HEK293T (cell line): ENCODE measurements at regions not wholly inside any gene's neighbourhood (a gene's known extent, or its start where the extent isn't known, plus 50 kb on each side); places are given as distances from the start of the nearest gene placed in this dataset.

ENCODE experiments used
- ARNT ChIP-seq: fragments of 450-650 bp; IDR thresholded peaks from 2 replicates; pipeline ENCODE4 v1.6.1; 2017; ENCODE audit warnings: mild to moderate bottlenecking
- BHLHE40 ChIP-seq: fragments of 450-650 bp; IDR thresholded peaks from 2 replicates; pipeline ENCODE4 v1.6.1; 2016; ENCODE audit warnings: mild to moderate bottlenecking, moderate library complexity, borderline replicate concordance
- ELF4 ChIP-seq: fragments of 450-650 bp; IDR thresholded peaks from 2 replicates; pipeline ENCODE4 v1.6.1; 2017; ENCODE audit warnings: antibody characterized with exemption
- FOXA1 ChIP-seq: fragments of 450-650 bp; IDR thresholded peaks from 2 replicates; pipeline ENCODE4 v1.6.1; 2016; ENCODE audit warnings: mild to moderate bottlenecking
- FOXK2 ChIP-seq: fragments of 450-650 bp; IDR thresholded peaks from 2 replicates; pipeline ENCODE4 v1.6.1; 2016; ENCODE audit warnings: mild to moderate bottlenecking
- FOXM1 ChIP-seq: fragments of 450-650 bp; IDR thresholded peaks from 2 replicates; pipeline ENCODE4 v1.6.1; 2017; ENCODE audit warnings: mild to moderate bottlenecking, borderline replicate concordance
- LEF1 ChIP-seq: fragments of 450-650 bp; IDR thresholded peaks from 2 replicates; pipeline ENCODE4 v1.6.1; 2017; ENCODE audit warnings: mild to moderate bottlenecking, borderline replicate concordance
- NFRKB ChIP-seq: fragments of 450-650 bp; IDR thresholded peaks from 2 replicates; pipeline ENCODE4 v1.6.1; 2016; ENCODE audit warnings: mild to moderate bottlenecking, moderate library complexity
- SP1 ChIP-seq: fragments of 450-650 bp; IDR thresholded peaks from 2 replicates; pipeline ENCODE4 v1.6.1; 2017
- SUZ12 ChIP-seq: fragments of 450-650 bp; IDR thresholded peaks from 2 replicates; pipeline ENCODE4 v1.6.1; 2016; ENCODE audit warnings: mild to moderate bottlenecking
- TARDBP ChIP-seq: fragments of 450-650 bp; IDR thresholded peaks from 2 replicates; pipeline ENCODE4 v1.6.1; 2016
- TF ChIP-seq, protein P1 (sequence below): fragments of 450-650 bp; IDR thresholded peaks from 2 replicates; pipeline ENCODE4 v1.6.1; 2016

DNA sequence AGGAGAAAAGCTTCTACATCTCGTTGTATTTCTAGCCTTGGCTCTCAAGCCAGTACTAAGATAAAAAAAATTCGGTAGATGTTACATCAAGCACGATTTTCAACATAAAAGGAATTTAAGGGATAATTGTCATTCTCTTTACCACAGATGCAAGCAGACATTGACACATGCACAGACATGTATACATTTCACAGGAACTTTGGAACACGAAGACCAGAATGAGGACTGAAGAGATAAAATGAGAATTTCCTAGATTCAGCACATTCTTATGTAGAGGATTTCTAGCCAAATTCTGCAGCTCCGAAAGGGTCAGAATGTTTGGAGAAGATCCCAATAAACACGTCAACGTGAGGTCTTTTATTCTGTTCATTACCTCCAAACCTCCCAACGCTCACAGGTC is 284.5 kb upstream of the ARGLU1 start:
- no peak for TF ChIP-seq SP1
- no peak for TF ChIP-seq NFRKB
- no peak for TF ChIP-seq LEF1
- TF ChIP-seq BHLHE40 = no peak
- TF ChIP-seq TARDBP = no peak
- no peak for TF ChIP-seq SUZ12
- no peak for TF ChIP-seq ARNT
- no peak for TF ChIP-seq FOXA1
- TF ChIP-seq ELF4 = no peak
- TF ChIP-seq, protein P1, sequence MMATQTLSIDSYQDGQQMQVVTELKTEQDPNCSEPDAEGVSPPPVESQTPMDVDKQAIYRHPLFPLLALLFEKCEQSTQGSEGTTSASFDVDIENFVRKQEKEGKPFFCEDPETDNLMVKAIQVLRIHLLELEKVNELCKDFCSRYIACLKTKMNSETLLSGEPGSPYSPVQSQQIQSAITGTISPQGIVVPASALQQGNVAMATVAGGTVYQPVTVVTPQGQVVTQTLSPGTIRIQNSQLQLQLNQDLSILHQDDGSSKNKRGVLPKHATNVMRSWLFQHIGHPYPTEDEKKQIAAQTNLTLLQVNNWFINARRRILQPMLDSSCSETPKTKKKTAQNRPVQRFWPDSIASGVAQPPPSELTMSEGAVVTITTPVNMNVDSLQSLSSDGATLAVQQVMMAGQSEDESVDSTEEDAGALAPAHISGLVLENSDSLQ = no peak
- TF ChIP-seq FOXM1 = no peak
- no peak for TF ChIP-seq FOXK2
